Omental fat pad (tissue), 3 donors: ENCODE measurements at regions not wholly inside any gene's neighbourhood (a gene's known extent, or its start where the extent isn't known, plus 50 kb on each side); places are given as distances from the start of the nearest gene placed in this dataset.
A peak's percentile ranks its signal among the peaks of the same experiment; 100 is the strongest.
"Not testable (repeated sequence)": the region's sequence is repeated elsewhere in the genome, so short reads cannot be mapped to it uniquely, and the experiment has no call there.

Experiments used
- ATAC-seq: fragments of 150-250 bp; one replicate; pipeline ENCODE4 v1.9.1; 2016; ENCODE audit warnings: mild to moderate bottlenecking, moderate library complexity; ENCODE audit not compliant: low FRiP score
- DNase-seq: peaks from one replicate; pipeline ENCODE4 v3.0.0-alpha.2; 2019; ENCODE audit warnings: low spot score
- CTCF ChIP-seq, 3 donors: fragments of 450-650 bp; IDR thresholded peaks; one replicate each; pipeline ENCODE4 v1.5.1; 2016 to 2017; ENCODE audit warnings: antibody characterized with exemption in 3 of 3, mild to moderate bottlenecking in 3 of 3, moderate library complexity in 2 of 3

GRCh38 chr7:97928844-97929243 lies 56.6 kb upstream of the ASNS start:
- DNase-seq, ATAC-seq: not testable (repeated sequence)

GRCh38 chr7:97927790-97928748 lies 55.9 kb upstream of the ASNS start:
- peak in 2 of 3 donors; percentile 29 to 48 for TF ChIP-seq CTCF (IDR thresholded peaks at IDR 0.05)
- not testable (repeated sequence) for ATAC-seq
- peak; percentile 48 for DNase-seq
